Suprapubic skin (tissue), 3 donors: ENCODE measurements at regions not wholly inside any gene's neighbourhood (a gene's known extent, or its start where the extent isn't known, plus 50 kb on each side); places are given as distances from the start of the nearest gene placed in this dataset.

Experiments used
- CTCF ChIP-seq, 2 donors: fragments of 200-600 bp in 1 of 2; fragments of 450-650 bp in 1 of 2; sonication (generic) in 1 of 2; IDR thresholded peaks; one replicate each; pipeline ENCODE4 v1.5.1; 2016 to 2019; ENCODE audit warnings: antibody characterized with exemption in 2 of 2, mild to moderate bottlenecking in 1 of 2, moderate library complexity in 1 of 2
- EP300 ChIP-seq: sonication (generic); formaldehyde crosslinking; IDR thresholded peaks from one replicate; pipeline ENCODE4 v1.6.1; 2017; ENCODE audit warnings: antibody characterized with exemption

GRCh38 chr3:78052746-78053145 lies 1012.8 kb downstream of the ROBO2 start:
- no peak for TF ChIP-seq CTCF (IDR thresholded peaks at IDR 0.05)
- no peak for TF ChIP-seq EP300
